HG02938 (cell line): ENCODE measurements at regions not wholly inside any gene's neighbourhood (a gene's known extent, or its start where the extent isn't known, plus 50 kb on each side); places are given as distances from the start of the nearest gene placed in this dataset.
"Not testable (repeated sequence)": the region's sequence is repeated elsewhere in the genome, so short reads cannot be mapped to it uniquely, and the experiment has no call there.

Experiments
- ATAC-seq: cut with Tn5 transposase; IDR thresholded peaks from one replicate; pipeline ENCODE4 v1.9.1; 2021; ENCODE audit warnings: mild to moderate bottlenecking, moderate library complexity; ENCODE audit not compliant: unreplicated experiment

DNA sequence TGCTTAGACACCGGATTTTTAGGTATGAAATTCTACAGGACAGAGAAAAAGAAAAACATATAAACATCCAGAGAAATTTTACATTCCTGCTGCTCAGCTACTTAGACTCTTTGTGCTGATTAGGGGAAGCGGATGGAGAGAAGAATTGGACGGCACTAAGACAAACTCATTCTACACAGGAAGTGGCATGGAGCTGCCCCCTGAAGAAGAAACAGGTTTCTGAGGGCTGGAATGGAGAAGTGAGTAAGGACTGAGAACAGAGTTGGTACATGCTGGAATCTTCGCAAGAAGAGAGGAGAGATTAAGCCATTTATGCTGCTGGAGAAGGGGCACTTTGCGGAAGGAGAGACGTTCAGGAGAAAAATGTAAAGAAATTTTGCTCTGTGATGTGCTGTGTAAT is 253.0 kb upstream of the ERBB4 start:
- ATAC-seq = no peak

DNA sequence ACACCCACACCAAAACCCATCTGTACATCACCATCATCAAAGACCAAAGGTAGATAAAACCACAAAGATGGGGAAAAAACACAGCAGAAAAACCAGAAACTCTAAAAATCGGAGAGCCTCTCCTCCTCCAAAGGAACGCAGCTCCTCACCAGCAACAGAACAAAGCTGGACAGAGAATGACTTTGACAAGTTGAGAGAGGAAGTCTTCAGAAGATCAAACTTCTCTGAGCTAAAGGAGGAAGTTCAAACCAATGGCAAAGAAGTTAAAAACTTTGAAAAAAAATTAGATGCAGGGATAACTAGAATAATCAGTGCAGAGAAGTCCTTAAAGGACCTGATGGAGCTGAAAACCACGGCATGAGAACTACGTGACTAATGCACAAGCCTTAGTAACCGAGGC is 247.5 kb upstream of the ERBB4 start:
- not testable (repeated sequence) for ATAC-seq

DNA sequence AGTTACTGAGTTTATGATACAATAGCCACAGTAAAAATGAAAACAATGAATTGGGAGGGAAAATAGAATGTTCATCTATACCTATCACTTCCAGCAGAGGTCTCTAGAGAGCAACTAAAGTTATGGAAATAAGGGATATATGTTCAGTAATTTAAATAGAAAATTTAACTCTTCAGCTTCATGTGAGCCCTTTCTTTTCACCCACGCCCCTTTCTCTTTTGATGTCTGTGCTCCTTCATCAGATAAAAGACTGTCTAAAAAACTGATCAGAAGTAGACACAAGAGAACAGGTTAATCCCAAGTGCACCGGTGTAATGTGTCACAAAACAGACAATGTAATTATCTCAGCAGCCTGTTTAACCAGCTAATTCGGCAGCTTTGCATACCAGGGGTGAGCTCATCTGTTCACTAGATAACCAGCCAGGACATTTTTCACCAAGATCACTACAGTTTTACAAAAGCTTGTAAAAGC is 238.5 kb upstream of the ERBB4 start:
- ATAC-seq = peak; percentile 68

DNA sequence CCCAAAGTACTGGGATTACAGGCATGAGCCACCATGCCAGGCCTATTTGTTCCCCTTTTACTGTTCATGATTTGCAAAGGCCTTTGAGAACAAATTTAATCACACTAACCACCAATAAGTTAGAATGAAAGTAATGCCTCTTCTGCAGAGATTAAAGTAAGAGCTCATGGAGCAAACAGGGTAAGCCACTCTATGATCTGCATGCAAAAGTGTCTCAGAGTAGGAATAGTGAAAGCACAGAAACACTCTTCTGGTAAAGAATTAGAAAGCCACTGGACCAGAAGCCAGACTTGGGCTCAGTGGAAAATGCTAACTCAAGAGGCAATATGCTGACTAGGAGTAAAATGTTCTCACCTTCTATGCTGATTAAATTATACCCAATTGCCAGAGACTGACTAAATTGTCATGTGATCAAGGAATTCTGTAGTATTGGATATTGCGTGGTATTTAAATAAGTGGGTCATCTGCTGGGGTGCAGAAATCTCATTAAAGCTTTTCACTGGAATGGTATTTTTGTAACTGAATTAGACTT is 235.3 kb upstream of the ERBB4 start:
- no peak for ATAC-seq

DNA sequence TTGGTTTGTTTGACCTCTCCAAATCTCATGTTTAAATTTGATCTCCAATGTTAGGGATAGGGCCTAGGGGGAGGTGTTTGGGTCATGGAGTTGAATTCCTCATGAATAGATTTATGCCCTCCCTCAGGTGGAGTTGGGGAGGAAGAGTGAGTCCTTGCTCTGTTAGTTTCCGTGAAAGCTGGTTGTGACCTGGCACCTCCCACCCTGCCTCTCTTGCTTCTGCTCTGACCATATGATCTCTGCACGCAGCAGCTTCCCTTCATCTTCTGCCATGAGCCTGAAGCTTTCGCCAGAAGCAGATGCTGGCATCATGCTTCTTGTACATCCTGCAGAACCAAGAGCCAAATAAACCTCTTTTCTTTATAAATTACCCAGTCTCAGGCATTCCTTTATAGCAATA is 231.6 kb upstream of the ERBB4 start:
- no peak for ATAC-seq

DNA sequence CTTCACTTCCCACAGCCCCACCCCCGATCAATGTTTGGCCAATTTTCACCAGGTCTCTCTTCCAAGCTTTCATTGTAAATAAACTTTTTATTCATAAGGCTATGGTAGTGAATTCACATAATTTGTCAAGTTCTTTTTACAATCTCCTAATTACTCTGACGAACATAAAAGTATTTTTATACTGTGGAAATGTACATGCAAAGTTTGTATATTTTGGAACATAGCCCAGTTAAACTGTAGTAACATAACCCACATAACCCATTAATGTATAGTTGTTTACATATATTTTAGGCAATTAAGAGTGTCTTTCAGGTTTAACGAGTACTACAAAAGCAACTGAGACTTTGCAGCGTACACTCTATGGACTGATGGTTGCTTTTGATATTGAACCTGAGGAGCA is 228.3 kb upstream of the ERBB4 start:
- ATAC-seq = no peak

DNA sequence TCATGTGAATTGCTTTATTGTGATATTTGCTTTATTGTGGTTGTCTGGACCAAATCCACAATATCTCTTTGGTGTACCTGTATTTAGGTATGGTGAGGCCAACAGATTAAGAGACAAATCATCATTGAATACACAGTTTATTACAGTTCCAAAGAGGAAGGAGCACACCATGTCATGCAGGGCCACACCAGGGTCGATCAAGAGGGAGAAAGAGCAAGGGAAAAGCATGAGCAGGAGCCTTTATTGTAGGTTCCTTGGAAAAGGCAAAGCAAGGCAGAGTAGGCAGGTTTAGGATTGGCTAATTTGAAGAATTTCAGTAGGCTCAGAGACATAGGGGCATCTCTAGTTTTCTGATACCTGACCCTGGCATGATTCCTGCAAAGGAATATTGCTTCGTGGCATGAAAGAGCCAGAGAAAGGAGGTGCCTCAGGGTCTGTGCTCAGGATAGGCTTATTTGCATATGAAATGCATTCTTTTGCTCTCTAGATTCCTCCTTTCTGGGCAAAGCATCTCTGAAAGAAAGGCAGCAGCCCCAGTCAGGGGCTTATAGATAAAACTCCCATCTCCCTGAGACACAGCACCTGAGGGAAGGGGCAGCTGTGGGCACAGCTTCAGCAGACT is 214.2 kb upstream of the ERBB4 start:
- ATAC-seq = no peak

DNA sequence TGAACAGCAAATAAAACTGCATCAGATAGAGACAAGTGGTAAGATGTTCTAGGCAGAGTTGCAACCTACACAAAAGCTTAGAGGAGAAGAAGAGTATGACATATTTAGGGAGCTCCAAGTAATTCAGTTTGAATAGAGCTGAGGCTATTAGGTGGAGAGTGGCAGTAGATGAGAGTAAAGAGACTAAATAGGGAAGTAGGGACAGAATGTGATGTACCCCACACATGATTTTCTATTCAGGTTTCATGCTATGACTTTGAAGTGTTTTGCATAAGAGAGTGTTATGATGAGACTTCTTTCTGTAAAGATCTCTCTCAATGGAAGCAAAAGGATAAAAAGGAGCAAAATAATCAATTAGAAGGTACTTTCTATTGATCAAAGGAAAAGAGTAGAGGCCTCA is 206.8 kb upstream of the ERBB4 start:
- ATAC-seq = peak; percentile 98

DNA sequence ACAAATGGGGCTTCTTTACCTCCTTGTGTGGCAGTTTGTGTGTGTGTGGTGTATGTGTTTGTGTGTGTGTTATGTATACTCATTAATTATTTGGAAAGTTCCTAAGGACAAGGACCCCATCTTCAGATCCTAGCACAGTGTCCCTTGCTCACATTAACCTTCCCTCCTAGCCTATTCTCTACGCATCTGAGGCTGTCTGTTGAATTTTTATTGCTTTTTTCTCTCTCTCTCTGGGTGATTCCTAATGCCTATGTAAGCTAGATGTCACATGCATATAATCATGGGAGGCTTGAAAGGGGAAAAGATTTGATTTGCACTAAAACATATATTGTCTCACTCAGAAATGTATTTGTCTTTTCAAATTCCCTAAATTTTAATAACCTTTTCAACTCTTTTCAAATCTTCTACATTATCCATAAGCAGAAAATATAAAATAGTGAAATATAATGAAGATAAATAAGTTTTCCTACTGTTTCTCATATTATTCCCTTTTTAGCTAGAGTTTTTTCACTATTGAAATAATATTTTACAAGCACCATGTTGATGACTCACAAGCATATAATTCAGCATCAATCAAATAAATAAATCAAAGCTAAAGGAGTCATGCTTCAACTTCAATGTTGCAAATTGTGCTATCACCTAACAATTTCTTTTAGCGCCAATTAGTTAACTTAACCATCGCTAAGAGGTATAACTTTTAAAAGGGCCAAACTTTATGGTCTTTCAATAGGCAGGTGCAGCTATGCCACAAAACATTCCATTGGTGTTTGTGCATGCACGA is 199.0 kb upstream of the ERBB4 start:
- ATAC-seq = no peak

DNA sequence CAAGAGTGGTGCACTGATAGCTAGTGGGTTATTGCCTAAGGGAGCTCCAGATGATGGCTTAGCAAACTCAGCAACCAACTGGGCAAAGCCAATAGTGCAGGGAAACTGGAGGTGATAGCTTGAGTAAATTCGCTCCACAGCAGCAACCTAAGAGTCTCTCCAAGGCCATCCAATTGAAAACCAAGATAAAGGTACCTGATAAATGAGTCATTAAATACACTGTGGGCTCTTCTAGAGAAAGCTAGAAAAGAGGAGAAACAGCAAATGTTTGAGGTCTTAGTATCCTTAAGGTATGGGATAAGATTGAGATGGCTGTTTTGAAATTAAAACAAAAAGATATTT is 197.8 kb upstream of the ERBB4 start:
- no peak for ATAC-seq

DNA sequence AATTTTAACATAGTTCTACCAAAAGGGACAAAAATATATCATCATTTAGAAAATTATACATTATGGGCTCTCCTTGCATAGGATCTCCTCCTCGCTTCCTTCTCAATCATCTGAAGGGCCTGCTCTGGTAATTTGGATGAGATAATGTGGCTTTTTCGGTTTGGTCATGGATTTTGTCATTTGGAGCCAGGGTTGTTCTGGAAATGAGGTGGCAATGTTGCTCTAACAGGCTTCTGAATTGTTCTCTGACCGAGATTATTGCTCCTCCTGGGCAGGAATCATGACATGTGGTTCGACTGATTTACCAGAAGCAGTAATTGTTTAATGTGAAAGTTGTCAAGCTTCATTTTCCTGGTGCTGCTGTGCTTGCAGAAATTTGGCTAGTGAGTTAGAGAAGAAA is 194.7 kb upstream of the ERBB4 start:
- ATAC-seq = no peak

DNA sequence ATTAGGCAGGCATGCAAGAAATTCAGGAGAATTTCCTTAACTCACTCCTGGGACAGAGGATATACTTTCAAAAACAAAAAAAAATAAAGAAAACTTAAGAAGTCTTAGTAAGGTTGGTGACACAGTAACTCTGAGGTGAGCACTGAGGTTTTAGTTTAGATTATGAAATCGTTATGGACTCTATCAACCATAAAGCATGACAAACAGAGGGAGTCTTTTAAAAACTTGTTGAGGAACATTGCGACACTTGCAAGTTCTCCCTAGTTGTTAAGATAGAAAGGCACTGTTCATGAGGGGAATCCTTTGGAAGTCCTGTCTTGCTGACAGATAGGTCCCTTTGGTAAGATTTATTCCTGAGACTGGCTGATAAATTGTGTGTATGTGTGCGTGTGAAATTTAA is 194.3 kb upstream of the ERBB4 start:
- no peak for ATAC-seq

DNA sequence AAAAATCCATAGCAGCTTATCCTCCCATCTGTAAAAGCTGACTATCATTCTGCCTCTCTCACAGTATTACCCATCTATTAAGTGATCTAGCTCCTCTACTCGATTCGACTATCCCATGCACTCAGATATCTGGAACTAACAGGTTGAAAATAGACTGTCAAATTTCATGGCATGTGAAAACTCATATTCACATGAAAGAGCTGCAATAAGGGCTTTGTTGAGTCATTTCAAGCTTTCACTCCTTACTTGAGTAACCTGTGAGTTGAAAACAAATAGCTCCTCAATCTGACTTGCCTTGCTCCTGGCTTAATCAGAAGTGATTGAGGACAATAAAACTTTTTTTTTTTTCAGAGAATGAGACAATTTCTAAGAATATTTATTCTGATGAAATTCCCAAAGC is 192.4 kb upstream of the ERBB4 start:
- ATAC-seq = peak; percentile 88

DNA sequence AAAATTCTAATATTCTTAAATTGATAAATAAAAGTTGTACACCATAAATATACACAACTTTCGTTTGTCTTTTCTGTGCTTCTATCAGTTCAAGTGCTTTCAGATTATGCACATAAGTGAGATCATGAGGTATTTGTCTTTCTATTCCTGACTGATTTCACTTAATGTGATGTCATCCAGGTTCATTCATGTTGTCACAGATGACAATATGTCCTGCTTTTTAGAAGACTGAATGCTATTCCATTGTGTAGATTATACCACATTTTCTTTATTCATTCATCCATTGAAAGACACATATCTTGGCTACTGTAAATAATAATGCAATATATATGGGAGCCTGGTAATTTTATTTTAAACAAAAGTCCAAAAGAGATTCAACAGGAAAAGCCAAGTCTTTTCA is 190.1 kb upstream of the ERBB4 start:
- no peak for ATAC-seq

DNA sequence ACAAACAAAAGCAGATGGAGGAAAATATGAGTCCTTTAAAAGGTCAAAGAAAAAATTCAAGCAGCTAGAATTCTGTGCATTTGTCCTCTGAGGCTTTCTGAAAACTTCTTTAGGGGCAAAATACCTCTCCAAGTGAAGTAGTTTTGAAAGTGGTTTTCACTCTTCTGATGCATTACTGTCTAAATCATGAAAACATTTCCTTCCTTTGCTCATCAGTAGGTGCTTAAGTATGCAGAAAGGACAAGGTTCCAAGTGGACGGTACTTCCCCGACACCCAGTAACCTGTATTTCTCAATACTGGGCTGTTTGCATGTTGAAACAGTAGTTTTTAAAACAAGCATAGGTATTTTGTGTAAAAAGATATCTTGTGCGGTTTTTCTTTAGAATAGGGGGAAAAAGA is 189.1 kb upstream of the ERBB4 start:
- peak; percentile 29 for ATAC-seq

DNA sequence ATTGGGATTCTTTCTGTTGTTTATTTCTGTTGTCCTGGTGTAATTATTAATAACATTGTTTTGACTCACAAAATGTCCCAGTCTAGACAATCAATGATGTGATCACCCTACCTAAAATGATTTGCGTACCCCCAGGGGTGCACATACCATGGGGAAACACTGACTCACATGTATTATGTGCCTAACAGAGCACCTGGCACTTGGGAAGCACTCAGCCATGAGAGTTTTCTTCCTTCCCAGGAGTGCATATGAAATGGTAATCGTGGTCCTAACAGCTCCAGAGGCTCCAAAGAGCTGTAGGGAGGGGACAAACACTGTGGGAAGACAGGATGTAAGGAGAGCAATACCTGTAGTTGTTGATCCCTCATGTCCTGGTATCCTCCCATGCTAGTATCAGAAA is 187.8 kb upstream of the ERBB4 start:
- ATAC-seq = no peak

DNA sequence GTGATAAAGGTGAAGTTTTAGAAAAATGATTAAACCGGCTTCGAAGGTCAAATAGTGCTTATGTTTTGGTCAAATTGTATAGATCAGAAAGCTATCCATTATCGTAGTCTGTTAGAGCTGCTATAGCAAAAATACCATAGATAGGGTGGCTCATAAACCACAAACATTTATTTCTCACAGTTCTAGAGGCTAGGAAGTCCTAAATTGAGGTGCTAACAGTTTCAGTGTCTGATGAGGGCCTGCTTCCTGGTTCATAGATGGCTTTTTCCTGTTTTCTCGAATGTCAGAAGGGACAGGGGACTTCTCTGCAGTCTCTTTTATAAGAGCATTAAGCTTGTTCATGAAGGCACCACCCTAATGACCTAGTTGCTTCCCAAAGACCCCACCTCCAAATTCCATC is 186.6 kb upstream of the ERBB4 start:
- ATAC-seq = no peak

DNA sequence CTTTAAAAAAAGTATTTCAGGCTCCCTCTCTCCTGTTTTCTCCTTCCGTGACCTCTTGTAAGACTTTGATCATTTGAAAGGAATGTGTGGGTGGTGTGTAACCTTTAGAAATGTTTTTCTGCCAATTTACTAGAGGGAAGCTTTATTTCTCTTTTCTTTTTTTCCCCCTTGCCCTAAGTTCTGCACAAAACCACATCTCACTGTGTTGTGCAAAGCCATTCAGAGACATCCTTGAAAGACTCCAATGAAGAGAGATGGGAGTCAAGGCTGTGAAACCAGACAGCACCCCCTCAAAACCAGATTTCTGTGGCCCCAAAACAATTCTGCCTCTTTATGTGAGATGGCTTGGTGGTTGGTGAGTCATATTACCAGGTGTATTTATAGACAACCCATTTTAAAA is 184.6 kb upstream of the ERBB4 start:
- ATAC-seq = no peak

DNA sequence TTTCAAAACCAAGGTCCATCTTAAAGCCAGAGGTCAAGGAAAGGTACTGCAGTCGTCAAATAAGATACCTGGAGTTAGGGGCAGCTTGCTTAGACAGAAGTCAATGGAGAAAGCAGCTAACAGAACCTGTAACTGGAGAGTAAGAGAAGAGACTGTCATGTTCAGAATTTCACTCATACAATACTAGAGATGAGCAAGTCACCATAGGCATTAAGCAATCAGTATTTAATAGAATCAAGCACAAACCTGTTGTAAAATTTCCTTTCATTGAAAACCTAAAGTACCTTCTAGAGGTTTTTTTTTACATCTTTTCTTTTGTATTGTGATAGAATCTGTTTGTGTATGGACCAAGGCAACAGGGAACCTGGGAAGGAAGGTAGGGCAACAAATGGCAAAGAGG is 183.4 kb upstream of the ERBB4 start:
- no peak for ATAC-seq

DNA sequence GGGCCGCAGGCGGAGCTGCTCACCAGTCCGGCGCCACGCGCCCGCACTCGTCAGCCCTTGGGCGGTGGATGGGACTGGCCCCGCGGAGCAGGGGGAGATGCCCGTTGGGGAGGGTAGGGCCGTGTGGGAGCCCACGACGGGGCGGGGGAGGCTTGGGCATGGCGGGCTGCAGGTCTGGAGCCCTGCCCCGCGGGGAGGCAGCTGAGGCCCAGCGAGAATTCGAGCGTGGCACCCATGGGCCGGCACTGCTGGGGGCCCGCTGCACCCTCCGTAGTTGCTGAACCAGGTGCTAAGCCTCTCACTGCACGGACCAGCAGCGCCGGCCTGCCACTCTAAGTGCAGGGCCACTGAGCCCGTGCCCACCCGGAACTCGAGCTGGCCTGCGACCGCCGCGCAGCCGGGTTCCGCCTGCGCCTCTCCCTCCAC is 182.4 kb upstream of the ERBB4 start:
- ATAC-seq = no peak

DNA sequence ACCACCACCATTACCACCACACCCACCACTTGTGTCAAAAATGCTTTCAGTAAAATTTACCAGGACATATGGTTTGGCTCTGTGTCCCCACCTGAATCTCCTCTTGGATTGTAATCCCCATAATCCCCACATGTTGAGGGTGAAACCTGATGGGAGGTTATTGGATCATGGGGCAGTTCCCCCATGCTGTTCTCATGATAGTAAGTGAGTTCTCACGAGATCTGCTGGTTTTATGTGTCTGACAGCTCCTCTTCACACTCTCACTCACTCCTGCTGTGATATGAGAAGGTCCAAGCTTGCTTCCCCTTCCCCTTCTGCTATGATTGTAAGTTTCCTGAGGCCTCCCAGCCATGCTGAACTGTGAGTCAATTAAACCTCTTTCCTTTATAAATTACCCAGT is 176.8 kb upstream of the ERBB4 start:
- ATAC-seq = not testable (repeated sequence)

DNA sequence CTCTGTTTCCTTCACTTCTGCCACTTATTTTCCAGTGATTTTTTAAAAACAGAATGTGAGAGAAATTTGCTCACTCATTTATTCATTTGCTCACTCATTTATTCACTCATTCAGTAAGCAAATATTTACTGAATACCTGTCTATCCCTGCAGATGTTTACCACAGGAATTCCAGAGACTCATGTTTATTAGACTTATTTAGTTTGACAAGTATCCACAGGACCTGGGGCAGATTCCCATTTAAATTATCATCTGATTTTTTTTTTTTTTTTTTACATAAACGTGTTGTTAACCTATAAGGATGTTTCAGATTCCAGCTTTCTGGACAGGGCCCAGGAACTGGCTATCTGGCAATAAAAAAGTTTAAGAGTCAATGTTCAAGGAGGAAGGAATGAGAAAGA is 175.1 kb upstream of the ERBB4 start:
- ATAC-seq = no peak

DNA sequence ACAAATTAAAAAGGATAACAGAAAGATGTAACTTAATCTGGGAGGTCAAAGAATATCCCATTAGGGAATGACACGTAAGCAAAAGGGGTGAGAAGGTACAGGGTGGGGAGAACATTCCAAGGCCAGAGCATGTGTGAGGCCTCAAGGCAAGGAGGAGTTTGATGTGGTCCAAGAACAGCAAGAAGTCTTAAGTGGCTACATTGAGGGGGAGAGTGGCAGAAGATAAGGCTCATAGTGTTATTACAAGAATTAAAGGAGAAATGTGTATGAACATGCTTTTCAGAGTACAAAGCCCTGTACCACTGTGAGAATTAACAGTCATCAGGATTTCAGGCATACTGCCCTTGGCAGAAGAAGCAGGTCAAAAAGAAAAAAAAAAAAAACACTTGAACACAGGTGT is 174.4 kb upstream of the ERBB4 start:
- ATAC-seq = no peak
